Renal cortex interstitium (tissue), 11 donors: ENCODE measurements at regions not wholly inside any gene's neighbourhood (a gene's known extent, or its start where the extent isn't known, plus 50 kb on each side); places are given as distances from the start of the nearest gene placed in this dataset.

ENCODE experiments used
- DNase-seq, 11 donors: peaks; one replicate each; pipeline ENCODE4 v3.0.0-alpha.2; 2013; ENCODE audit warnings: low read depth in 9 of 11, low spot score in 4 of 11; ENCODE audit errors: extremely low read depth in 1 of 11

DNA sequence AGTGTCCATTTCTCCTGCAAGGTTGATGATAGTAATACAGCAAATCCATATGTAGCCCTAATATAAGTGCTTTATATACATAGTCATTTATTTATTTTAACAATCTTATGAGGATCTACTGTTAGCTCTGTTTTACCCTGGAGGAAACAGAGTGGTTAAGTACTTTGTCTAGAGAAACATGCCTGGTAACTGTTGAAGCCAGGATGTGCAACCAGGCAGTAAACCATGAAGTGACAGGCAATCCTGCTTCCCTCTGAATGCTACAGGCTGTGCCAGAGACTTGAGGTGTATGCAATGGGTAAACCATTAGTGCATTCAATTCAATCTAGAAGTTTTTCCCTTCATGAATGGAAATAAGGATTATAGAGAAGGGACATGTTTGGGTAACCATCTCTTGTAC lies 911.0 kb downstream of the PCDH17 start:
- DNase-seq, result peak in 1 of 11 donors; percentile 4

DNA sequence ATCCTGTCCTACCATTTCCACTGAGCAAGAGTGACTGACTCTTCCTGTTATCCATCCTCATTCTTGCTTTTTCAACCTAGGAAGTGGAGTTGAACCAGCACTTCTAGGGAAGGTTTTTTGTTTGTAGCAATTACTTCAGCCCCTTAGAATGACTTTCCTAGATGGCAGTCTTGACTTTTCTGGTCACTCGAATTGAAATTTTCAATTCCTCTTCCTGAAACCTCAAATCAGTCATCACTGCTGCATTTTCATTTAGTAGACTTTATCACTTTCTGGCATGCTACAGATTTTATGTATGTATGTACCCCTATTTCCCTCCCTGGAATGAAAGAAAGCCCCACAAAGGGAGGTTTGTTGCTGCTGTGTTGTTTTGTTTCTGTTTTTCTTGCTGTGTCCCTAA lies 915.9 kb downstream of the PCDH17 start:
- no peak for DNase-seq

DNA sequence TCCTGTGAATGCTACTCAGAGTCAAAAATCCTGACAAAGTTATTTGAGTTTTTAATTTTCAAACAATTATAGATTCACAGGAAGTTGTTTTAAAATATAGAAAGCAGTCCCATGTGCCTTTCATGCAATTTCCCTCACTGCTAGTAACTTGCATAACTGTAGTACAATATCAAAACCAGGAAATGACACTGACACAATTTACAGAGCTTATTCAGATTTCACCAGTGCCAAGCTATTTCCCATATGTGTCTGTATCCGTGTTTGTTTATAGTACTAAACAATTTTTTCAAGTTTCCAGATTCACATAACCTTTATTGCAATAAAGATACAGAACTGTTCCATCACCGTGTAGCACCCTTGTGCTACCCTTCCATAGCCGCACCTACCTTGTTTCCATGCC lies 934.6 kb downstream of the PCDH17 start:
- no peak for DNase-seq

- no peak for DNase-seq
These were observed 942.2 kb downstream of the PCDH17 start for GRCh38 chr13:58573743-58574142.

GRCh38 chr13:58574791-58575190 lies 943.2 kb downstream of the PCDH17 start:
- no peak for DNase-seq

DNA sequence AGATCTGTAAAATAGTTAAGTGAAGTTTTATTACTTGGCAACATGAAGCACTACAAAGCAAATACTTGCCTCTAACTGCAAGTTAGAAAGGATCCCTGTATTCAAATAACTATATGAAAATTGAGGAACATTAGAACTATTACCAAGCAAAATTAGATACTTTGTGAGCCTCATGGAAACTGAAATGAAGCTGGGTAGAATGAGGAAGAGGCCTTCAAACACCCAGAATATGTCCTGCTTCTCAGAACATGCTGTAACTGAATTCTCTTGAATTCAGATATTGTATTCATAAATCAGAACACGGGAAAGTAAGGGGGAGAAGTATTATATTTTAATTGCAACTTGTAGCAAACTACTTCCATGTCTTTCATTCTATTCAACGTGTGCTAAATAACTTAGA lies 947.9 kb downstream of the PCDH17 start:
- no peak for DNase-seq

- no peak for DNase-seq
These were observed 952.4 kb downstream of the PCDH17 start for GRCh38 chr13:58583966-58584365.

- no peak for DNase-seq
These were observed 953.1 kb downstream of the PCDH17 start for GRCh38 chr13:58584610-58585009.

GRCh38 chr13:58587183-58587582 lies 955.6 kb downstream of the PCDH17 start:
- no peak for DNase-seq

- no peak for DNase-seq
These were observed 960.5 kb downstream of the PCDH17 start for GRCh38 chr13:58592052-58592451.

- no peak for DNase-seq
These were observed 961.2 kb downstream of the PCDH17 start for GRCh38 chr13:58592786-58593185.

- DNase-seq, result no peak
These were observed 963.4 kb downstream of the PCDH17 start for GRCh38 chr13:58594747-58595600.

- DNase-seq, result no peak
These were observed 966.0 kb downstream of the PCDH17 start for GRCh38 chr13:58597552-58597951.

DNA sequence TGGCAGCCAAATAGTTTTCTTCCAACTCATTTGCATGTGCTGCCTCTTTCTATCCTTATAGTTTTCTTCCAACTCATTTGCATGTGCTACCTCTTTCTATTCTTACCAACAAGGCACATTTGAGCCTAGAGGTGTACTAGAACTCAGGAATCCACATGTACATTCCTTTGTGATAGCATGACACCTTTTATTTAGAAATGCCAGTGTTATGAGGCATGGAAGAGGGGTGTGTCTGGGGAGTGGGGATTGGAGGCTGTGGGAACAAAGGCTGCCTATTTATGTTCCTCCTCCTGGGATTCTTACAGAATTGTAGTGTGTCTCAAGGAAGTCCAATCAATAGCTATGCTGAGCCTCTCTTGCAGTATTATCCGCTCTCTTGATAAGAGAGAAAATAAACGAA lies 966.7 kb downstream of the PCDH17 start:
- no peak for DNase-seq

- DNase-seq, result no peak
These were observed 979.6 kb downstream of the PCDH17 start for GRCh38 chr13:58611117-58611516.

DNA sequence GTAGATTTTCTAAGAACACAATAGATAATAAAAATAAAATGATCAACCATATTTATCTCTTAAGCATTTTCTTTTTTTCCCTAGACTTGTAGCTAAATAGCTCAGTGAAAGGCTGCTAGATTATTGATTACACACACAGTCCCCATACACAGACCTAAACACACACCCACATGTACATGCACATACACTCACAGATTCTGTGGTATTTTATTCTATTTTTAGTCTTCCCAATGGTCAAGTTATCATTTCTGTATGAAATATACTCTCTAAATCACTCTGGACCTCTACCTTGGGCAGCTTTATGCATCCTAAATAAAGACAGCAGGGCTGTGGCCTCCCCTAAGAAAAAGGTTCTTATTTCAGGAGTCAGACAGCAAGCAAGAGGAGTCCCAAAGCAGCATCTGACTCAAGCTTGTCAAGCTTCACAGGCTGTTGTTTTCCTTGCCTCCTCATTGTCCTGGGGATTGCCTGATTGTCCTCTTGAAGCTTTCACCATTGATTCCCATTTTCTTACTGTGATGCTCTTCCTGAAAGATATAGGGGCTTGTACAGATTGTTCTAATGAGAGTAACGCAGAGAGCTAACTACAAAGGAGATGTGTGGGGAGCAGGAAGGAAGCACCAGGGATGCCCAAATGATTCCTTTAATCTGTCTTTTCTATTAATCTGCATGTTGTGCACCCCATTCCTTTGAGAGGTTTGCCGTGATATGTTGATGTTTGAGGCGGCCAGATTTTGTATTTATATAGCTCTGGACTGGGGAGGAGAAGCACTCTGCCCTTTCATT lies 986.5 kb downstream of the PCDH17 start:
- DNase-seq, result no peak

DNA sequence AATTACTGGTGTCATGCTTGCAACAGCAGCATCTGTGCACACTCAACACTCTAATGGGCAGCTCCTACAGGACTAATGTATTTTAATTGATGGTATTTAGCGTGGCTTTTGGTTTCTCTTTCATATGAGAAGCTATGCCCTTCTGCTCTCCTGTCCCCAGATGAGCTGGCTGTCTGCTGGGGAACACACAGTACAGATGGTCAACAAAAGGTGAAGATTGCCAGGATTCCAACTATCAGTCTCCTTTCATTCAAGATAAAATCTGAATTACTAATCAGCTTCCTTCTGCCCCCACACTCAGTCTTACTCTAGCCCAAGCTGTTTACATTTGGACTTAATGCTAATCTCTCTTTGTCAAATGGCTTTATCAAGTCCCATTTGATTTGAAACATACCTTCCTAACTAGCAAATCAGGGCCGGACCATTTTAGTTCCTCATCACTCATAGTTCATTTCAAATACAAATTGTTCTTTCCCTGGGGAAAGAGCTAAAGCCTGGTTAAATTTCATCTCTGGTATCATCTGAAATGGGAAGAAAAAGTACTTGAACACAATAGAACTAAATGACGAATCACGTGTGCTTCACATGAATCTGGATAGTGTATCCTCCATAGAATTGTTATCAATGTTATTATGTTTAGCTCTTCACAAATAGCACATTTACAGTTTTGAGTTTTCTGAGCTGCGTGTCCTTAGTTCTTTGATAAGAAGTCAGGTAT lies 988.0 kb downstream of the PCDH17 start:
- peak in 1 of 11 donors; percentile 5 for DNase-seq

- no peak for DNase-seq
These were observed 988.6 kb downstream of the PCDH17 start for GRCh38 chr13:58620176-58620575.

DNA sequence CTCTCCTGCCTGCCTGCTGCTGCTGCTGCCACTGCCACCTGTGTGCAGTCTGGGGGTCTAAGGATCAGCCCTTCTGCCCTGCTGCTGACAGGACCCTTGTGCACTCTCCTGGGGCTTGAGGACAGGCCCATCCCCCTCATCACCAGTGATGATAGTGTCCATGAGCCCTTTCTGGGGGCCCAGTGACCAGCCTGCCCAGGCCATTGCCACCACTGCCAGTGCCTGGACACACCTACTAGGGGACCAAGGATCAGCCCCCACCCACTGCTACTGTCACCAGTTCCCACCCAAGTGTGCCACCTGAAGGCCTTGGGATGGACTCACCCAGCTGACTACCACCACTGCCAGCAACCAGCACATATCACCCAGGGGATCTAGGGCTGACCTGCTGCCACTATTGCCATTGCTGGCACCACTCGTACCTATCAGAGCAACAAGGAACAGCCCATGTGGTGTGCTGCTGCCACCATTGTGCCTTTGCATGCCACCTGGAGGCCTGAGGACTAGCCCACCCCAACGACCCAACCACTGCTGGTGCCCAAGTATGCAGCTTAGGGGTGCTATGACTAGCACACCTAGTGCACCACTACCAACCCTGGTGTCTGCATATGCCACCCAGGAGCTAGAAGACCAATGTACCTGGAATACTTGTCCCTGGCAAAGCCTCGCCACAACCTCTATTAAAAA lies 994.3 kb downstream of the PCDH17 start:
- no peak for DNase-seq
